Pulmonary artery endothelial cell (primary cell): ENCODE measurements at regions not wholly inside any gene's neighbourhood (a gene's known extent, or its start where the extent isn't known, plus 50 kb on each side); places are given as distances from the start of the nearest gene placed in this dataset.

Experiments
- DNase-seq: peaks from one replicate; pipeline ENCODE4 v3.0.0-alpha.2; 2011; ENCODE audit warnings: low read depth, low spot score

DNA sequence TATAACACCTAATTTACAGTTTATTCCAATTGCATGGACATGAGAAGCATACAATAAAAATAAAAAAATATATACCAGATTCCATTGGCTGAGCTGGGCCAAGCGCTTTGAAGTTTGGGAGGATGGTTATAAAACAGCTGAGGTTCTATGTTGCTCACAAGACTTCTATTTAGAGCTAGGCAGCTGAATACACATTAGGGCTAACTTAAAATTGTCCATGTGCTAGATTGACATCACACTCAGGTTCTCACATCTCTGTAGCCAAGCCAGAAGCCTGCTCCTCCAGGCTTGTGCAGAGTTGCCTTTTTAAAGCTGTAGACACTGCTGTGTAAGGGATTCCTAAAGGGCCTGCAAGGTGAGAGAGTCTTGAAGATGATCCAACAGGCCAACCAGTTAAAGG, 871.1 kb upstream of the FANCL start:
- no peak for DNase-seq

DNA sequence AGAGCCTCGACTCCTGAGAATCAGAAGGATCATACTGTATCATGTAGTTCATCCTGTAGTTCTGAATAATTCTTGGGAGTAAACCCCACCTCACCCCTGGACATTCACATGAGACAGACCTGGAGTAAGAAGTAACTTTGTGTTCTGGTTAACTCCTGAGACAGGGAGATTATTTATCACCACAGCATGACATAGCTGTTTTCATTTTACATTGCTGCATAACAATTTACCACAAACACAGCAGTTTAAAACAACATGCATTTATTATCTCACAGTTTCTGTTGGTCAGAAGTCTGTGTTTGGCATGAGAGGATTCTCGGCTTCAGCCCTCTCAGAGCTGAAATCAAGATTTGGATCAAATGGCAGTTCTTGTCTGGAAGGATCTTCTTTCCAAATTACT, 855.8 kb upstream of the FANCL start:
- no peak for DNase-seq

DNA sequence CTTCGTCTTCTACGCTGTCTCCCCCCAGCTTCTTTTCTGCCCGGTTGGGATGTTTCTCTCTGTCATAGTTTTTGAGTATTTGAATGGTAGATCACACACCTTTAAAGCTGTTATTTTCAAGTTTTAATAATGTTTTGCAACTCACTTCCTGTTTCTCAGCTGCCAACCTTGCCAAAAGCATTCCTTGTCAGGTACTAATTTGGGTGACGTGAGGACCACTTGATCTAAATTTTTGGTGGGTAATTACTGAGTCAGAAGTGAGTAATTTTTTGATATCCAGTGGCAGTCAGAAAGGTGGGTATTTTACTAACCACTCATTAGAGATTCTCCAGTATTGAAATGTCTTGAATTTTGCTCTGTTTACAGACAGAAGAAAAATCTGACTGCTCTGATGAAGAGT, 852.4 kb upstream of the FANCL start:
- no peak for DNase-seq

DNA sequence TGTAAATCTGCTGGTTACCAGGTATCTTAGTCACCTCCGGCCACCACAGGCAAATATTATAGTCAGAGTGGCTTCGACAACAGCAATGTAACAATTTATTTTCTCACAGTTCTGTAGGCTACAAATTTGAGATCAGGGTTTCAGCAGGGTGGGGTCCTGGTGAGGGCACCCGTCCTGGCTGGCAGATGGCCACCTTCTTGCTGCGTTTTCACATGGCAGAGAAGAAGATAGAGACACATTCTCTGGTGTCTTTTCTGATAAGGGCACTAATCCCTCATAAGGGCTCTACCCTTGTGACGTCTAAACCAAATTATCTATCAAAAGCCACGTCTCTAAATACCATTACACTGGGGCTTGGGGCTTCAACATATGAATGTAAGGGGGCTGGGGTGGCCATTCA, 843.2 kb upstream of the FANCL start:
- no peak for DNase-seq

DNA sequence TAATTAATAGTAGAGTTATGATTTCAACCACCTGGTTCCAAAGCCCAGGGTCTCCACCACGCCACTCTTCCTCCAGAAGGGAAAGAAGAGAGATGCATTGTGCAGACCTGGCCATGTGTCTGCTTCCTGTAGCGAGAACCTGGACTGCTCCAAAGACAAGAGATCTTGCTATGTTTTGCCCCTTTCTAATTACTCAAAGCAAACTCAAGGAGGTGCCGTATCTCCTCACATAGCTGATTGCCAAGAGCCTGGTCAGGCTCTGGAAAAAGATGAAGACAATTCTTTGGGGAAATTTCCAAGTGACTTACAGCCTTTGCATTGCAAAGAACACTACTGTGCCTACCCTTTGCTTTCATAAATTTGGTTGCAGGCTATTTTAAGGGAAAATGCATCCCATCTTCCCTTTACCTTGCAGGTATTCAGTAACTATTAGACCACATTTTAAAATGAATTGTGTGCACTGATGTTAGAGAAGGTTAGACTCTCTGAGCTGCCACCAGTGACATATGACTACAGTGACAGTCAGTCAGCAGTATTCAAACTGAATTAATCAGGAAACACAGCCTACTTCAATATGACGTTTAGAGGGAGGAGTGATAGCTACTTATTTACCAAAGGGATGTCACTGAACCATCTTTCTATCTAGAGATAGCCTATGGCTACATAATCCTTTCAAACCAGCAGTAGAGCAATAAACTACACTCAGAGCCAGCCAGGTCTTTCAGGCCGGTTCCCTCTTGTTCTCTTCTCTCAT, 842.1 kb upstream of the FANCL start:
- DNase-seq: no peak

DNA sequence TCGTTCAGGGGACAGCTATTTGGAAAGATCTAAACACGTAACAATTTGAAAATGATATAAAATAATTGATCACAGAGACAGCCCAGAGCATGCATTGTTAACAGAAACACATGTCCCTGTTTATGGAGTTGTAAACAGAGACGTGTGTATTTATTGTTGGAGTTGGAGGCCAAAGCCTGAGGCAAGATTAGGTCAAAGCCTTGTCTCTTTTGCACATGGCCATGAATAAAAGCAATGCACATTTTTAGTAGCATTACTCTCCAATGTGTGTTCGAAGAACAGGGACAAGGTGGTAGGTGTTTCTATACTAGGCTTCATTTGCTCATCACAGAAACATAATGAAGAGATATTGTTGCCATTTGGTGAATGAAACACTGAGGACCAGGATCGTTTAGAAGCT, 841.5 kb upstream of the FANCL start:
- no peak for DNase-seq

DNA sequence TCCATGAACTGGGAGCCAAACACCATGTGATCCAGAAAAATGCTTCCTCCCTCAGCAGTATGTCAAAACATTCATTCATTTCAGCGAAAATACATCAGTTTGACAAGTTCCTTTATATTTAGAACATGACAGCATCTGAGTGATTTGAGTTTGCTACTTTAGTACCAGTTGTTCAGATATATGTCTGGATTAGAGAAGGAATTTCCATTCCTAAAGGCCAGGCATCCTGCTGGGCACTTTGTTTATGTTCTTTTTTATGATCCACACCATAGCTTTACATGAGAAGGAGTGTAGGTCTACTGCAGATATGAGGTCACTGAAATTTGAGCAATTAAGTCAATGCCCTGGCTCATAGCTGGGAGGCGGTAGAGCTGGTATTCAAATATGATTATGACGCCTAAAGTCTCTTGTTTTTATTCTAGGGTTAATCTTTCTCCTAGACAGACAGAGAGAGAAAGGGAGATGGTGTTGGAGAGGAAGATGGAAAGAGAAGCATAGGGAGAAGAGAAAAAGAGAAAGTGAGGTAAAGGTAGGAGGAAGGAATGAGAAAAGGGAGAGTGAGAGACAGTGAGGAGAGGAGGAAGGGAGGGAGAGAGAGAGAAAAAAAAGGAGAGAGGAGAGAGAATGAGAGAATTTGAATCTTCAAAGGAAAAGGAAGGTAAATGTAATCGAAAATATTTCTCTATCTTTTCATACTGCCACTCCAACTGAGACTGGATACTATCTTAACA, 839.5 kb upstream of the FANCL start:
- DNase-seq: no peak

DNA sequence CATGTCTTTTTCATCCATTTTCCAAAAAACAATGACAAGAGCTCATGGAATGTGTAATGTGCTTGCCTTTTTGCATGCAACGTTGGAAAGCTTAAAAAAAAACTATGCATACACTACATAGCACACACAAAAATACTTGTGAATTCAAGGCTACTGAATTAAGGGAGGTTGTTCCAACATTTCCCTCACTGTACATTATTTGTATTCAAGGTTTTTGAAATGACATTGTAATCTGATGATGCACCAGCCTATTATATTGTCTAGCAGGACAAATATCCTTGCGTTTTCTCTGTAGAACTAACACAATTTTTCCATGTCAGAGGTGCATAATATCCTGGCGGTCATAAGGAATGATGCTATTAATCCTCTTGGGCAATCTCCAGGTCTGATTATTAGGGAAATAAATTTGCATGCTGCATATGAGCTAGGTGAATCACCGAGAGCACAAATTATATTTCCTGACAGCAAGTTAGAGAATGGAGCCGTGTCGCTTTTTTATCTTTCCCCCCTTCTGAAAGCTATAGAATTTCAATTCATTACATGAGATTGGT, 836.9 kb upstream of the FANCL start:
- DNase-seq: no peak

DNA sequence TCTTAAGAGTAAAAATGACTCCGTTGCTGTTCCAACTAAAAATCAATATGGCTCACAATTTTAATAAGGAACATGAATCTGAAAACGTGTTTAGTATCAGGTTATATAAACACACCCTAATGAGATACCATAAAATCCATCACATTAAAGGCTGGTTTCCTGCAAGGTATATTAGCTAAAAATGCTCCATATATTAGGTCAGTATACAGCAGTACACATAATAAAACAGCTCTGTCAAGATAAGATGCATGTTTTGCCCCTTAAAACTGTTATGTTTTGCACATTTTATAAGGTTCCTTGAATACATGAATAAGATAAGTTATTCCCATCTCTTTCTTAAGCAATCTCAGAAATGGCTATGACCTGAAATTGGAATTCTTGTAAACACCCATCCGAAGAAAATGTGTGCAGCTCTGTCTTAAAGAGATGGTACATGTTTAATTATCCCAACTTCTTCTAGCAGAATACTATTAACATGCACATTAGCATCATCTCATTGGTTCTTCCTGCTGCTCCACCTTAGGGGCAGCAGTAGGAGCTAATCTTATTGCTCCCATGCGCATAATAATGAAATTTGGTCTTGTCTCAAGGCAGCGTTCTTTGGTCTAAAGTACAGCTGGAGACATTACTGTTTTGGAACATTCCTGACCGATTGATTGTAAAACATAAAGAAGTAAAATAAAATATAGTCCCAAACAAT, 836.1 kb upstream of the FANCL start:
- DNase-seq: no peak

DNA sequence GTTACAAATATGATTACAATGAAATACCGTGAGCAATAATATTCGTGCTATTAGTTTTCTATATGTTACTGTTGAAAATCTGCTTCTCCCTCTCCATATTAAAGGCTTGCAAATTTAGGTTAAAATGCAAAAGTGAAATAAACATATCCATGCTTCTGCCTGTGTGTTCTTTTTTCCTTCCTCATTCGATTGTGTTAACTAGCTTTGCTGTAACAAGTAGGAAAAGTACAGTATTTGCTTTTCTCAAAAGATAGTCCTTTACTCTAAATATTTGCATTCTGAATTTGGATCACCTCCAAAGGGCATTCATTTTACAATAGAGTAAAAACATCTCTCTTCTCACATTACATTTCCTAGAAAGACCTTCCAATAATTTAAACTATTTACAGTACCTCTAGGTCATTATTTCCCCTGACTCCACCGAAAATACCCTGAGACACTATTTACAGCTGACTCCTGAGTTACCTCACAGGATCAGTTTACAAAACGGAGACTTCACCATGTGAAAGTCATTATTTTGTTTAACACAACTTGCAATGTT, 835.0 kb upstream of the FANCL start:
- DNase-seq: no peak

DNA sequence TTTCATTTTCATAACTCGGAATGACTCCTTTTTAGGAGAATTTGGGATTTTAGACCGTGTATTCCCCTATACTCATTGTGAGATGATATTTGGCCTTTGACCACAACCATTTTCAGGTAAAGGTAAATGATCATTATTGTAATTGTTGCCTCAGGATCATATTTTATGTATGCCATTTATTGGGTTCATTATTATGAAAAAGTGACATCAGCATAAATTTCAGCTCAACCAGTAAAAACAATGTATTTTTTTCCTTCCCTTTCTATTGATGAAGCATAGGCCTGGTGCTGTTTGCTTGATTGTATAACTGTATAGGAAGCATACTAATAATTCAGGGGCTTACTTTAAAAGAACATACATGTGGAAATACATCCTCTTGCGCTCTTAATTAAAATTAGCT, 832.9 kb upstream of the FANCL start:
- no peak for DNase-seq

DNA sequence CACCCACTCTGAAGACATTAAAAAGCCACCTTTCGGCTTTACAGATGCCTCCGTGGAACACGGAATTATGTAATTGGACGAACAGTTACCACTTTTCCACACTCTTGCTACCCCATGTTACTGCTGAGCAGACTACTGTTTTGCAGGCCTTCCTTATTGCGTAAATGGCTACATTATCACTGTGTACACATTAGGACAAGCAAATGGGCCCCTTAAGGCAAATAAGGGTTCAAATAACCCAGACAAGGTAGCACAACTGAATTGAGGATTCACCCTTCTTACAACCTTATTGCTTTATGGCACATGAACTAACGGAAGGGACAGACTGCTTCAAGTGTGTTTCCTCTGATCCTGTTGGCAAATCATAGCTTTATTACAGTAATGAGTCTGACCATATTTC, 832.2 kb upstream of the FANCL start:
- no peak for DNase-seq

DNA sequence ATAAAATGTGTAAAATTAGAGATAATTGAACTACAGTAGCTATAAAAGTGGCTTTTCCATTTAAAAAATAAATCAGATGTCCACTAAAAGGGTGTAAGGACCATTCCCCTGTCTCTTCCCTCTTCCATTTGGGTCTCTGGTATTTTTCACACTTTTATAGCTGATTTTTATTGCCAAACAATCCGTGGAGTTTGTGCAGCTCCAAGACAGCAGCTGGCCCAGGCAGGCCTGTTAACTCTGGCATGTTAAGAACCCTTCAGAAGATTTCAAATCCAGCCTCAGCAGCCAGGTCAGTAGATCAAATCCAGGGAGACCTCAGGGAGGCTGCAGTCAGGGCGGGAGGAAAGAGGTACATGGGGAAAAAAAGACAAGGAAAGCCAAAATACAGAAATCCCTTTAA, 827.1 kb upstream of the FANCL start:
- no peak for DNase-seq

DNA sequence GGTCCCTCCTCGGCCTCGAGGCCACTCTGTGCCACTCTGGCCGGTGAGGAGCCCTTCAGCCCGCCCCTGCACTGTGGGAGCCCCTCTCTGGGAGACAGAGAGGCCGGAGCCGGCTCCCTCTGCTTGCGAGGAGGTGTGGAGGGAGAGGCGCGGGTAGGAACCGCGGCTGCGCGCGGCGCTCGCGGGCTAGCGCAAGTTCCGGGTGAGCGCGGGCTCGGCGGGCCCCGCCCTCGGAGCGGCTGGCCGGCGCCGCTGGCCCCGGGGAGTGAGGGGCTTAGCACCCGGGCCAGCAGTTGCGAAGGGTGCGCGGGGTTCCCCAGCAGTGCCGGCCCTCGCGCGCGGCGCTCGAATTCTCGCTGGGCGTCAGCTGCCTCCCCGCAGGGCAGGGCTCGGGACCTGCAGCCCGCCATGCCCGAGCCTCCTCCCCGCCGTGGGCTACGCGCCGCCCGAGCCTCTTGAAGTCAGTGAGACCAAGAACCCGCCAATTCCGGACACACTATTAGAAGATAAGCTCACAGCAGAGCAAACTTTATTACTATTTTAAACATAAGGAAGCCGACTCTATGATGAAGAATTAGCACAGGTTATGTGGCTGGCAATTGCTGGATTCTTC, 825.8 kb upstream of the FANCL start:
- no peak for DNase-seq

DNA sequence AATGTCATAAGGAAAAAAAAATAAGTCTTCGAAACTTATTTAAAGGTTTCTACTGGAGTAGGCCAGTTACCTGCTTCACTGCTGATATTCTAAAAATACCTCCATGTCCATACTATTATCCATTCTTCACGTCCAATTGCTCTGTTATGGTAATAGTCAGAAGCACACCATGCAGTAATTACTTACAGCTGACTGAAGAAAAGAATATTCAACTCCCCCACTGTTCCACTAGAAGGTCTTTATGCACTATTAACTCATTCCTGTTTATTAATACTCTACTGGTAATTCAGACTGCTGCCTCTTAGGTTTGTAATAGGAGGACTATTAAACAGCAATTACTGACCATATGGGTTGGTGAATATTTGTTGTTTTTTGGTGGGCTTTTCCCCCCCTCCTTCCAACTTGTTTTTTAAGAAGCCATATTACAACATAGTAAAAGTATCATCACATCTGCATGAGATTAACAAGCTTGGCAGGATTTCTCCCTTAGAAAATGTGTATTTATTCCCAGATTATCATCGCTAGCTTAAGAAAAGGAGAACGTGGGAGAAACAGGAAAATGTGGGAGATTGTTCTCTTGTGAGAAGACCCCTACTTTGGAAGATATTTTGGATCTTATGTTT, 806.4 kb upstream of the FANCL start:
- no peak for DNase-seq

DNA sequence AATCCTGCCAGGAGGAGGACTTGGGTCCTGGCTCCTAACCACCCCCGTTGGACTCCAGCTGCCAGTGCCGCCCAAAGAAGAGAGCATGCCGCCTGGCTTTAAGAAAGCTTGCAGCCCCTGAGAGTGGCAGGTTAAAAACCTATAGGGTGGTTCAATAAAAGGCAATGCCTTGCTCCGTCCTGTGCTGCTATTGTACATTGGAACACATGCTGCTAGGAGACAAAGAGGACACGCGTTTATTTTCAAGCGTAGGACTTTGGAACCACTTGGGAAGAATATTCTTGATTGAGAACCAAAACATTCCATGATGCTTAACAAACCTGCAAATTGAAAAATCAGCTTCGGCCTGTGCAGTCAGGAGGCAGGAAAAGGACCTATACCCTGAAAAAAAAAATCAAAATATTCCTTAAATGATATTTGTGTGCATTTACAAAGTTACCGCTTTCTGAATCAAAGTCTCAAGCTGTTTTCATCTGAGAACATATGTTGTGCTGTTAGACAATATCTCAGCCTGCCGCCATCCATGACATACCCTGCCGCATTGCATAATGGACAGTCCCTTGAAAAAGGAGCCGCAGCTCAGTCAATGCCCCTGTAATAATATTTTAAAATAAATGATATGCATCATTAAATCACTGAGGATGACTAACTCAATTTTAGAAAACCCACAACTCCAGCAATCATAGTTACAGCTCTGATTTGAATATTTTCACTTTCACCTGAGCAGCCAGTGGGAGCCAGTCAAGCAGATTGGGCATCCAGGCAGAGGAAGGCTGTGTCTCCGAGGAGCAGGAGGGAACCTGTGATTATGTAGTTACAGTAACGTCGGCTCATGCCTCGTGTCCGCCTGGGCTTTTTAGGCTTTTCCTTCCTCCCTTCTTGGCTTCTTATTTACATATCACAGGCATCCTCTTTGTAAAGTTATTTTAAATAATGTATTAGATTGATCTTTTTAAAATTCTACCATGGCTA, 805.6 kb upstream of the FANCL start:
- no peak for DNase-seq

DNA sequence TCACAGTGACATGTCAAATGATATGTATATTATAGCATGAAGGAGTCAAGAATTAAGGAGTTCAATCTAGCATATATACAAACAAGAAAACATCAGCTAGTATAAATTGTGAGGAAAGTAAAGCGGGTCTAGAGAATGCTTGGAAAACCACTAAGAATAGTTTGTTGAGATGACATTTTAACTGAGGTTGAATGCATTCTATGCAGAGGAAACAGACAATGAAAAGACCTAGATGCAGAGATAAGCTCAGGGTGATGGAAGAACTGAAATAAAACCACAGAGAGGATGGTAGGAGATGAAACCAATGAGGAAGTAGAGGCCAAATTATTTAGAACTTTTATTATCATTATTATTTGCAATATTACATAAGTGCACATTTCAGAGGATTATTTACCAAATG, 803.6 kb upstream of the FANCL start:
- DNase-seq: no peak

DNA sequence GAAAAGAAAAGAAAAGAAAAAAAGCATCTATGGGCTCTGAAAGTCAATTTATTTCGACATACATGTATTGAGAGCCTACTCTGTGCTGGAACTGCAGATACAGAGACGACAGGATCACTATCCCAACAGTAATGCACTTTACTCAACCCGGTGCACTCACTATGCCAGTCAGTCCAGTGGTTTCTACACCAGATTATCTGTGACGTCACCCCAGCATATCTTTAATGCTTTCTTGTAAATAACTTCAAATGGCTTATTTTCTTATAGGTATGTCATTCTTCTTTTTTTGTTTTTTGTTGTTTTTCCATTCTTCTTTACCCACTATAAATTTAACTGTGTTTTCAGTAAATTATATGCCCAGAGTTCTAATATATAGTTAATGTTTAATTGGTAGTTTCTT, 800.0 kb upstream of the FANCL start:
- no peak for DNase-seq

DNA sequence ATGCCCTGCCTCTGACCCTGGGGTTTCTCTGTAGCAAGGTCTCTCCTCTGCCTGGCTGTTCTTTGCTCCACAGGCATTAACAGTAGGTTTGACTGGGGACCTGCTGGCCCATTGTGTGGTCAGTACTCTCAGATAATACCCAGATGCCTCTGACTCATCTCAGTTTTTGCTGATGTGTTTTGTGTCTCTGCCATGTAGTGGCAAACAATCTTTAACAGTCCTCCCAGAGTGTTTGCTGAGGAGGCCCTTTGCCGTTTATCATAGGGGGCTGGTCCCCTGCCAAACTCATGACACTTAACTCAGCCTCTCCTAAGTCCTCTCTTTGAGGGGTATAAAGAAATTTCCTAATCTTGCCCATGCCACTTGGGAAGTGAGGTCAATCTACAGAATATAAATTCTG, 793.7 kb upstream of the FANCL start:
- no peak for DNase-seq

DNA sequence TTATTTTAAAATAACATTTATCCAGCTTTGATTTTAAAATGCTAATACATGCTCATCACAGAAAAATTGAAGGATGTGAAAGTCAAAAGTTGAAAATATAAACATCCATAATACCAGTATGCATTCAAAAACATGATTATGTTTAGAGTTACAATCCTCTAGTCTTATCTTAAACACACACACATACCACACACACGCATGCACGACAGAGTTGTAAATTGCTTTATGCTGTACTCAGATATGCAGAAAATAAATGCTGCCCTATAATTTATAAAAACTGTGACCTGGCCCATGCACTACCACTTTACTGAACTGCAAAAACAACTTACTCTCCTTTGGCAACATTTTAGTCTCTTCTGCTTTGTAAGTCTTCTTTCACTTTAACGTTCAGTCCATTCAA, 793.0 kb upstream of the FANCL start:
- no peak for DNase-seq
